ENCODE measurements at regions not wholly inside any gene's neighbourhood (a gene's known extent, or its start where the extent isn't known, plus 50 kb on each side); places are given as distances from the start of the nearest gene placed in this dataset.

GRCh38 chr5:5044247-5044840, 95.8 kb upstream of the ADAMTS16 start:
- no peak for DNase-seq

- DNase-seq = no peak
These were observed 93.2 kb upstream of the ADAMTS16 start for GRCh38 chr5:5046680-5047502.

GRCh38 chr5:5050801-5051200, 89.3 kb upstream of the ADAMTS16 start:
- no peak for DNase-seq

- no peak for DNase-seq
These were observed 84.4 kb upstream of the ADAMTS16 start for GRCh38 chr5:5055712-5056111.

- no peak for DNase-seq
These were observed 78.3 kb upstream of the ADAMTS16 start for GRCh38 chr5:5061836-5062235.

GRCh38 chr5:5062525-5063302, 77.4 kb upstream of the ADAMTS16 start:
- no peak for DNase-seq

- no peak for DNase-seq
These were observed 76.6 kb upstream of the ADAMTS16 start for GRCh38 chr5:5063533-5063953.

GRCh38 chr5:5065472-5065871, 74.7 kb upstream of the ADAMTS16 start:
- DNase-seq = no peak

GRCh38 chr5:5066276-5067186, 73.6 kb upstream of the ADAMTS16 start:
- no peak for DNase-seq

GRCh38 chr5:5069851-5070250, 70.3 kb upstream of the ADAMTS16 start:
- no peak for DNase-seq

GRCh38 chr5:5071554-5071953, 68.6 kb upstream of the ADAMTS16 start:
- DNase-seq = no peak

- no peak for DNase-seq
These were observed 62.9 kb upstream of the ADAMTS16 start for GRCh38 chr5:5077236-5077635.

GRCh38 chr5:5078009-5078897, 61.9 kb upstream of the ADAMTS16 start:
- DNase-seq = no peak

GRCh38 chr5:5079876-5080275, 60.3 kb upstream of the ADAMTS16 start:
- no peak for DNase-seq

GRCh38 chr5:5080790-5081189, 59.3 kb upstream of the ADAMTS16 start:
- no peak for DNase-seq

- no peak for DNase-seq
These were observed 54.7 kb upstream of the ADAMTS16 start for GRCh38 chr5:5085381-5085780.

- DNase-seq = no peak
These were observed 50.1 kb upstream of the ADAMTS16 start for GRCh38 chr5:5089895-5090649.

Data from activated CD4-positive, alpha-beta T cell treated with anti-CD3 and anti-CD28 coated beads, Interleukin-2, amount 50 U/mL, for 48 hours (primary cell).